ENCODE measurements at regions not wholly inside any gene's neighbourhood (a gene's known extent, or its start where the extent isn't known, plus 50 kb on each side); places are given as distances from the start of the nearest gene placed in this dataset.

GRCh38 chr5:62786099-62786498 lies 207.5 kb downstream of the LRRC70 start:
- Mint-ChIP-seq H3K9me3 (no peaks in the 10 kb centered on the region), H3K4me3 (no peak overlapping the region), H3K27ac (no peak overlapping the region), H3K27me3 (no peaks in the 10 kb centered on the region), H3K36me3 (no peaks in the 10 kb centered on the region), H3K4me1 (ENCODE audit: unreplicated experiment) (no peaks in the 10 kb centered on the region)
- DNase-seq (ENCODE audit: extremely low spot score, unreplicated experiment), result no peak
- TF ChIP-seq, protein P1, sequence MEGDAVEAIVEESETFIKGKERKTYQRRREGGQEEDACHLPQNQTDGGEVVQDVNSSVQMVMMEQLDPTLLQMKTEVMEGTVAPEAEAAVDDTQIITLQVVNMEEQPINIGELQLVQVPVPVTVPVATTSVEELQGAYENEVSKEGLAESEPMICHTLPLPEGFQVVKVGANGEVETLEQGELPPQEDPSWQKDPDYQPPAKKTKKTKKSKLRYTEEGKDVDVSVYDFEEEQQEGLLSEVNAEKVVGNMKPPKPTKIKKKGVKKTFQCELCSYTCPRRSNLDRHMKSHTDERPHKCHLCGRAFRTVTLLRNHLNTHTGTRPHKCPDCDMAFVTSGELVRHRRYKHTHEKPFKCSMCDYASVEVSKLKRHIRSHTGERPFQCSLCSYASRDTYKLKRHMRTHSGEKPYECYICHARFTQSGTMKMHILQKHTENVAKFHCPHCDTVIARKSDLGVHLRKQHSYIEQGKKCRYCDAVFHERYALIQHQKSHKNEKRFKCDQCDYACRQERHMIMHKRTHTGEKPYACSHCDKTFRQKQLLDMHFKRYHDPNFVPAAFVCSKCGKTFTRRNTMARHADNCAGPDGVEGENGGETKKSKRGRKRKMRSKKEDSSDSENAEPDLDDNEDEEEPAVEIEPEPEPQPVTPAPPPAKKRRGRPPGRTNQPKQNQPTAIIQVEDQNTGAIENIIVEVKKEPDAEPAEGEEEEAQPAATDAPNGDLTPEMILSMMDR (conservative IDR thresholded peaks at IDR 0.05), result no peak

DNA sequence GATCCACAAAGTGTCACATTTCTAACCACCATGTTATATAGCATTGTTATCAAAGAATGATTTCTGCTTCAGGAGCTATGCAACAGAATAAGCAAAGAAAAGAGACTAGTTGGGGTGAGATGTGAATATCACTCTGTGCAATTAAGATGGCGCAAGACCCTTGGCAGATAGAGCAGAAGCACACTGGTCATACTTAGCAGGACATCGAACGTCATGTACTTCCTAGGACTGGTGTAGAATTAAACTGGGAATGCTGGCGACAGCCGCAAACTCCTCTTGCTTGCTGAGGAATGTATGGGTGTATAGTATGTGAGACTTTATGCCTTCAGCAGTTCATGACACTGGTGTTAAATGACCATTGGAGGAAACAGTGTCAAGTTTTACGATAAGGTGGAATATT lies 207.0 kb downstream of the LRRC70 start:
- Mint-ChIP-seq H3K4me1 (ENCODE audit: unreplicated experiment) (no peaks in the 10 kb centered on the region), H3K36me3 (no peaks in the 10 kb centered on the region), H3K27me3 (no peaks in the 10 kb centered on the region), H3K9me3 (no peaks in the 10 kb centered on the region), H3K27ac (no peak overlapping the region), H3K4me3 (no peak overlapping the region)
- DNase-seq (ENCODE audit: extremely low spot score, unreplicated experiment), result no peak
- TF ChIP-seq, protein P1 (conservative IDR thresholded peaks at IDR 0.05), result no peak

DNA sequence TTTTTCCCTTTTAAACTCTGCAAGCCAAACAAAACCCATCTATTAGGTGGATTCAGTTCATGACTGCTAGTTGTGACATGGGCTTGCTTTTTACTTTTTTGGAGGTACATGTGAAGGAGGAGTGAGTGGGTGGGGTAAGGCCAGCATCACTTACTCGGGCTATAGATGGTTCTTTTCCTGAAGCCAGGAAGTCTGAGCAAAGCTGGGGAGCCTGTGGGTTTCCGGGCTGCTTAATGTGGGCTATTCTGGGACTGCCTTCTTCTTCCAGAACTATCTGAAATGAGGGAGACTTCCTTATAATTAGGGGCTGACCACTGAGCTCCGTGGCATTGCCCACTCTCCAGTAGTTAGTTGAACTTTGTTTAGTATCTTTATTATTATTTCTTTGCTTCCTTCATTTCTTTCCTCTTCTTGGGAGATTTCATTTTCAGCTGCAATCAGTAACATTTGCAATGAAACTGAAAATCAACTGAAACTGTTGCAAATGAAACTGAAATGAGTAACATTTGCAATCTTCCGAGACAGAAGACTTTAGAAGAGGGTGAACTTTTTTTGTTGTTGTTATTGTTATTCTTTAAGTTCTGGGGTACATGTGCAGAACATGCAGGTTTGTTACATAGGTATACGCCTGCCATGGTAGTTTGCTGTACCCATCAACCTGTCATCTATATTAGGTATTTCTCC lies 204.9 kb downstream of the LRRC70 start:
- no peaks in the 10 kb centered on the region for H3K36me3 Mint-ChIP-seq

DNA sequence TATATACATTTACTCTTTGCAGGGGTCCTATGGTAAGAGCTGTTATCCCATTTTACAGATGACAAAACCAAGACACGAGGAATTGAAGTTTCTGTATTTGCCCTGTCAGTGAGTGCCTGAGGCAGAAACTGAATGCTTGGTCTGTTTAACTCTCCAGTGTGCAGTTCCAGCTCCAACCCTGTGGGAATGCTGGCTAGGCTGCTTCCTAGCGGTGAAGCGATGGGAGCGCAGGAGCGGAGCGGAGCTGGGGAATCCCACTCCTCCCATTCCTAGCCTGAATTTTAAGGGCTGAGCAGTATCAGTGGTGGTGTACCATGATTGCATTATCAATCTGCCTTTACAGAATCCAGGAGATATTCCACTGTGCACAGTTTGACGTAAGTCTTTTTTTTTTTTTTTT lies 202.3 kb downstream of the LRRC70 start:
- Mint-ChIP-seq H3K36me3 (no peaks in the 10 kb centered on the region), H3K27ac (no peak overlapping the region), H3K9me3 (no peaks in the 10 kb centered on the region), H3K4me1 (ENCODE audit: unreplicated experiment) (no peaks in the 10 kb centered on the region), H3K4me3 (no peak overlapping the region), H3K27me3 (no peaks in the 10 kb centered on the region)
- no peak for DNase-seq (ENCODE audit: extremely low spot score, unreplicated experiment)
- TF ChIP-seq, protein P1 (conservative IDR thresholded peaks at IDR 0.05), result no peak

More for the DNA sequence above, 204.9 kb downstream of the LRRC70 start:
- H3K9me3 Mint-ChIP-seq, result no peaks in the 10 kb centered on the region
- TF ChIP-seq, protein P1 (conservative IDR thresholded peaks at IDR 0.05), result no peak
- no peak overlapping the region for H3K4me3 Mint-ChIP-seq
- no peaks in the 10 kb centered on the region for H3K4me1 Mint-ChIP-seq (ENCODE audit: unreplicated experiment)
- no peak for DNase-seq (ENCODE audit: extremely low spot score, unreplicated experiment)
- no peak overlapping the region for H3K27ac Mint-ChIP-seq
- no peaks in the 10 kb centered on the region for H3K27me3 Mint-ChIP-seq

DNA sequence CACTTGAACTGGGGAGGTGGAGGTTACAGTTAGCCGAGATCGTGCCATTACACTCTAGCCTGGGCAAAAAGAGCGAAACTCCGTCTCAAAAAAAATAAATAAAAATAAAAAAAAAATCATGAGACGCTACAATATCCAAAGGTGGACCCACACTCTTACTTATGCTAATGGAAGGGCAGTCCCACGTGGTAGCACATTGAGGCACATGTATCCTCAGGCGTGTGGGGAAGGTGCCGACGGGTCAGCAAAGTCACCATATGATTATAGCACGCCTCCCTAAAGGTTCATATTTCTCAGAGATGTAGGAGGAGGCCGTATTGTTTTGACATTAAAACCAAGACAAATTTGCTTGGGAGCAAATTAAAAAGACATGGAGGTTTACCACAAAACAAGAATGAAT lies 201.6 kb downstream of the LRRC70 start:
- DNase-seq (ENCODE audit: extremely low spot score, unreplicated experiment), result no peak
- no peak overlapping the region for H3K27ac Mint-ChIP-seq
- H3K4me3 Mint-ChIP-seq, result no peak overlapping the region
- no peaks in the 10 kb centered on the region for H3K4me1 Mint-ChIP-seq (ENCODE audit: unreplicated experiment)
- H3K27me3 Mint-ChIP-seq, result no peaks in the 10 kb centered on the region
- TF ChIP-seq, protein P1 (conservative IDR thresholded peaks at IDR 0.05), result no peak
- H3K9me3 Mint-ChIP-seq, result no peaks in the 10 kb centered on the region
- no peaks in the 10 kb centered on the region for H3K36me3 Mint-ChIP-seq

Data from type B pancreatic cell (in vitro differentiated cells).